Osteocyte (in vitro differentiated cells): ENCODE measurements at regions not wholly inside any gene's neighbourhood (a gene's known extent, or its start where the extent isn't known, plus 50 kb on each side); places are given as distances from the start of the nearest gene placed in this dataset.
"Not testable (repeated sequence)": the region's sequence is repeated elsewhere in the genome, so short reads cannot be mapped to it uniquely, and the experiment has no call there.

Experiments used
- DNase-seq: peaks from one replicate; pipeline ENCODE4 v3.0.0; 2021; ENCODE audit warnings: mixed read lengths; ENCODE audit not compliant: unreplicated experiment; ENCODE audit errors: extremely low spot score
- H3K27ac Mint-ChIP-seq: one replicate; pipeline ENCODE4 v1.8.0; 2021; ENCODE audit warnings: mild to moderate bottlenecking, mixed read lengths; ENCODE audit not compliant: unreplicated experiment
- H3K27me3 Mint-ChIP-seq: one replicate; pipeline ENCODE4 v1.8.0; 2021; ENCODE audit warnings: mixed read lengths; ENCODE audit not compliant: unreplicated experiment
- H3K36me3 Mint-ChIP-seq: one replicate; pipeline ENCODE4 v1.8.0; 2021; ENCODE audit warnings: mixed read lengths; ENCODE audit not compliant: unreplicated experiment
- H3K4me1 Mint-ChIP-seq: one replicate; pipeline ENCODE4 v1.8.0; 2021; ENCODE audit warnings: mixed read lengths; ENCODE audit not compliant: unreplicated experiment
- H3K4me3 Mint-ChIP-seq: one replicate; pipeline ENCODE4 v1.8.0; 2021; ENCODE audit warnings: mild to moderate bottlenecking, moderate library complexity, mixed read lengths; ENCODE audit not compliant: unreplicated experiment
- H3K9me3 Mint-ChIP-seq: one replicate; pipeline ENCODE4 v1.8.0; 2021; ENCODE audit warnings: mixed read lengths; ENCODE audit not compliant: unreplicated experiment
- CTCF ChIP-seq: fragments of 200-600 bp; sonication (generic); IDR thresholded peaks from 2 replicates; pipeline ENCODE4 v1.5.0; 2021; ENCODE audit warnings: antibody characterized with exemption, mild to moderate bottlenecking, moderate library complexity

DNA sequence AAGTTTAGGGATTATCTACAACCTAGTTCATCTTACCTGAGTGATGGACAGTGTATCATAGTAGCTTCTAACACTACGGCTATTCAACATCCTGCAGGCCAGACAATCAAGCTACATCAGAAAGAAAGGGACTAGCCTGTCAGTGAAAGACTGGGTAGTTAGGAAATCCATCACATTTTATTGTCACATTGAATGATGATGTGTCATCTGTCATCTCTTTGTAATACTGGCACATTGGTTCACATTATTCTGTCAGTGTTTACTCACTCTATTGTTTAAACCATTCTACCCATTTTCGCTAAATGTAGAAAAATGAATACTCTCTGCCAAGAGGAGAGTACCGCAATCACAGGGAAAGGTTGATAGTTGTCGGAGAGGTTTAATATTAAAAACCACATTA is 1155.8 kb downstream of the TUSC7 start:
- H3K36me3 Mint-ChIP-seq, result no peaks in the 10 kb centered on the region
- TF ChIP-seq CTCF, result no peak
- no peaks in the 10 kb centered on the region for H3K9me3 Mint-ChIP-seq
- no peak overlapping the region for H3K27ac Mint-ChIP-seq
- no peak overlapping the region for H3K4me3 Mint-ChIP-seq
- no peak for DNase-seq
- peaks cover 11% of the 10 kb centered on the region for H3K4me1 Mint-ChIP-seq
- peaks cover 15% of the 10 kb centered on the region for H3K27me3 Mint-ChIP-seq

GRCh38 chr3:117868766-117869165 is 1159.2 kb downstream of the TUSC7 start:
- no peak for DNase-seq
- peaks cover 2% of the 10 kb centered on the region for H3K27me3 Mint-ChIP-seq
- no peaks in the 10 kb centered on the region for H3K36me3 Mint-ChIP-seq
- H3K4me1 Mint-ChIP-seq, result peaks cover 25% of the 10 kb centered on the region
- TF ChIP-seq CTCF, result no peak
- no peak overlapping the region for H3K27ac Mint-ChIP-seq
- no peak overlapping the region for H3K4me3 Mint-ChIP-seq
- no peaks in the 10 kb centered on the region for H3K9me3 Mint-ChIP-seq

DNA sequence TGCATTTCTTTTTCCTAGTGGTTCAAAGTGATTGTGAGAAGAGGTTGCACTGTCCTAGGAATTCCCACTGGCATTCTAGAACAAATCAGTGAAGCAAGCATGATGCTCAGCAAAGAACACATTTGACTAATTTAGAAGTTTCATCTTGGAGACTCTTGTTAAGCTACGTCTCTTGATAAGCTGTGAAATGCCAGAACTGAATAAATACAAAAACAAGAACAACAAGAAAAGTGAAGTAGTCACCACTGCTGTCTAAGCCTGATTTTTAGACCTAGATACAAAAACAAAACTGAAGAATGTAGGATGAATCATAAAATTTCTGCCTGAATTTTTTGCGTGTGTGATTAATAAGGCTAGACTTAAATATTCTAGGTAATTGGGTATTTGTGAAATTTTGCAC is 1162.4 kb downstream of the TUSC7 start:
- Mint-ChIP-seq H3K27me3 (no peaks in the 10 kb centered on the region), H3K4me3 (no peak overlapping the region), H3K4me1 (peaks cover 38% of the 10 kb centered on the region), H3K27ac (no peak overlapping the region), H3K36me3 (no peaks in the 10 kb centered on the region), H3K9me3 (no peaks in the 10 kb centered on the region)
- no peak for DNase-seq
- TF ChIP-seq CTCF, result no peak

GRCh38 chr3:117872594-117873248 is 1161.9 kb downstream of the IGSF11 start:
- H3K9me3 Mint-ChIP-seq, H3K27me3 Mint-ChIP-seq, H3K27ac Mint-ChIP-seq, H3K36me3 Mint-ChIP-seq, H3K4me3 Mint-ChIP-seq, DNase-seq: not testable (repeated sequence)
- peaks cover 38% of the 10 kb centered on the region for H3K4me1 Mint-ChIP-seq

GRCh38 chr3:117873249-117873600 is 1161.4 kb downstream of the IGSF11 start:
- no peak for TF ChIP-seq CTCF
- Mint-ChIP-seq H3K27ac (no peak overlapping the region), H3K4me3 (no peak overlapping the region), H3K36me3 (no peaks in the 10 kb centered on the region), H3K27me3 (no peaks in the 10 kb centered on the region), H3K4me1 (peaks cover 38% of the 10 kb centered on the region), H3K9me3 (no peaks in the 10 kb centered on the region)
- DNase-seq, result no peak
